ENCODE measurements at regions not wholly inside any gene's neighbourhood (a gene's known extent, or its start where the extent isn't known, plus 50 kb on each side); places are given as distances from the start of the nearest gene placed in this dataset.

DNA sequence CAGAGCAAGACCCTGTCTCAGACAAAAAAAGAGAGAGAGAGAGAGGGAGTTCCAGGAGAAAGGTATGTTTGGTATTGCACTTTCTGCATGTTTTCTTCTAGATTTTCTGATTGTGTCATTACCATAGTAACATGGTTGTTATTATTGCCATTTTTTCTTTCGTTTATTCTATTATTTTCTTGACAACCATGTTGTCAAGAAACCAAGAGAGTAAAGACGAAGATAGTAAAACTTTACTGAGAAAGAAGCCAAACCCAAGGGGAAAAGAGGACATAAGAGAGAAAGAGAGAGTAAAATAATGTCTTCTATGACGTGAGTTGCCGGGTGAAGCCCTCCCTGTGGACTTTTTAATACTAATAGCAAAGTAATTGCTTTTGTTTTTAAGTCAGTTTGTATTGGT is 1186.0 kb upstream of the SEL1L start:
- DNase-seq (ENCODE audit: low read depth), result no peak

DNA sequence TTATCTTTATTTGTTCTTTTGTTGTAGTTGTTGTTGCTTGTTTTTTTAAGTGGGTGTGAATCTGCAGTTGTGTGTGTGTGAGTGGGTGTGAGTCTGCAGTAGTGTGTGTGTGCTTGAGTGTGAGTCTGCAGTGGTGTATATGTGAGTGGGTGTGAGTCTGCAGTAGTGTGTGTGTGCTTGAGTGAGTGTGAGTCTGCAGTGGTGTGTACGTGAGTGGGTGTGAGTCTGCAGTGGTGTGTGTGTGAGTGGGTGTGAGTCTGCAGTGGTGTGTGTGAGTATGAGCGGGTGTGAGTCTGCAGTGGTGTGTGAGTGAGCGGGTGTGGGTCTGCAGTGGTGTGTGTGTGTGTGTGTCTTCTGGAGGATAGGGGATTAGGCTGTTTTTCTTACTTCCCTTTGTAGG is 1186.8 kb upstream of the SEL1L start:
- no peak for DNase-seq (ENCODE audit: low read depth)

DNA sequence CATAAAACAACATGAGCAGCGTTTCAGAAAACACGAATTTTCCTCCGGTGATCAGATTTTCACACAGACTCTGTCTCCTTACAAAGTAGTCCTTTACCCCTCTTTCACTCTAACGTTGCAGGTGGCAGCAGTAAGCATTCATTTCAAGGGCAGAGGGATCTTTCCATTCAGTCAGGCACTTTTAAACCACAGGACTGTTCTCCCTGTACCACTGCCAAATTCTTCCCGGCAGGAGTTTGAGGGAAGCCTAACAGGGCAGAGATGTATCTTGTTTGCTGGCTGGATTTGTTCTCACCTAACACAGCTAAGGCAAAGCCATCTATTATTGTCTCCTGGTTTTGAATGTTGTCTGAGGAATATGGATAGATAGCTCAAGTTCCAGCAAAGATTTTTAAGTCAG is 1187.3 kb upstream of the SEL1L start:
- DNase-seq (ENCODE audit: low read depth), result no peak

DNA sequence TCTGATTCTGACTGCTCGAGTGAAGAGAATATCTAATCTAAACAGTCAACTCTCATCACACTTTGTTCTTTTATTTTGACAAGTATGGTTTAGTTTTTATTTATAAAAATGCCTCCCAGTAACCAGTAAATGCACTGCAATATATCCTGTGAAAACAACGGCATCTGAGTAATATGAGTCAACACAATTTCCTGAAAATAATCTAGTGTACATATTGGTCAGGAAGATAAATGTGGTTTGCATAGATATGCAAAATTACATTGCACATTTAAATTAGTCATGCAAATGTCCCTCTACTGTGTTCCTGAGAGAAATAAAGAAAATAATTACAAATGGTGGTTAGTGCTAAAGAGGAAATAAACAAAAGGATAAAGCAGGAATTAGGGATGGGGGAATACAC is 1190.7 kb upstream of the SEL1L start:
- no peak for DNase-seq (ENCODE audit: low read depth)

DNA sequence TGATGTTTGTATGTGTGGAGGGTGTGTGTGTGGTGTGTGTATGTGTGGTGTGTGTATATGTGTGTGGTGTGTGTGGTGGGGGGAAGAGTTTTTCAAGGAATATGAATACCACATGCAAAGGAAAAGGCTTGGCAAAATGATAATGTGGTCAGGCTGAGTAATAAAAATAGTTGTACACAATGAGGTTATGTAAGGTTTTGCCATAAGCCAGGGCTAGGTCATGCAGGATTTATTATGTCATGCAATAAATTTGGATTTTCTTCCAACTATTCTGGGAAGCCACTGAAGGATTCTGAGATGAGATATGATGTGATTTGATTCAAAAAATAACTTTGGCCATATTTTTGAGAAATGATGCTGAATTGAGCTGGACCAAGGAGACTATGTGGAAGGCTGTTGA is 1191.6 kb upstream of the SEL1L start:
- no peak for DNase-seq (ENCODE audit: low read depth)

DNA sequence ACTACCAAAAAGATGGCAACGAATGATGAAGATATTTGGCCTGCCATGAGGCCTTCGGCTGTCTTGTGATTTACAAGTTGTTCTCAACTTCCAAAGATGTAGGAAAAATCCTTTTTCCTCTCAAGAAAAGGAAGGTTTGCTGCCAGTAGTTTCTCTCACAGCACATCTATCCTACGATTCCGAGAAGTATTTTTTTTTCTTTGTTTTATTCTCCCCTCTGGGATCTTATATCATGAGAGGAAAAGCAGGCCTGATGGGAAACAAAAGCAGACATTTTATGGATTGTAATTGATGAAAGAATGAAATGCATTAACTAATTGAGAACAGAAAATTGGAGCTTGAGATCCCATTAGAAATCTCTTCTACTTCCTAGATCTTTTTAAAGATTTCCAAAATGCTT is 1197.9 kb upstream of the SEL1L start:
- no peak for DNase-seq (ENCODE audit: low read depth)

DNA sequence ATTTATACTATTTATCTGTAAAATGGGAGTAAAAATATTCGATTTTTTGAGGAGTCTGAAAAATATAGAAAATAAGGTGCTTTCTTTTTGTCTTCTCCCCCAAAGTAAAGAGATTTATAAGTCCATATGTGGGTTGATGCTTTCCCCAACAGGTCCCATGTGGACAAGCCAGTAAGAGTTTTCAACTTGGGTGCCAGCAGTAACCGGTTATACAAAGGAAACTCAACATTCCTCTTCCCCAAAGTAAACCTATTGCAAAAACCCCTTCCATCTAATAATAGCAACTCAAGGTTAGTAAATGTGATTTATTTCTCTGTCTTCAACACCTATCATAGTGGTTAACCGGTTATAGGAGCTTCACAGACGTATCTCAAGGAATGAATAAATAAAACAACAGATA is 1206.9 kb upstream of the SEL1L start:
- DNase-seq (ENCODE audit: low read depth), result no peak

DNA sequence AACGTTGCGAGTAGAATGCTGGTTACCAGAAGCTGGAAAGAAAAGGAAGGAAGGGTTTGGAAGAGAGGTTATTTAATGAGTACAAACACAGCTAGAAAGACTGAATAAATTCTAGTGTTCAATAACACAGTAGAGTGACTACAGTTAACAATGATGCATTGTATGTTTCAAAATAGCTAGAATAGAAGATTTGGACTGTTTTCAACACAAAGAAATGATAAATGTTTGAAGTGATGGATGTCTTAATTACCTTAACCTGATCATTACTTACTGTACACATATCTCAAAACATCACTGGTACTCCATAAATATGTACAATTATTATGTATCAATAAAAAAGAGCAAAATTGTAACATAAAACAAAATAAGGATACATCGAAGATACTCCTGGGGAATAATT is 1221.8 kb upstream of the SEL1L start:
- DNase-seq (ENCODE audit: low read depth), result no peak

DNA sequence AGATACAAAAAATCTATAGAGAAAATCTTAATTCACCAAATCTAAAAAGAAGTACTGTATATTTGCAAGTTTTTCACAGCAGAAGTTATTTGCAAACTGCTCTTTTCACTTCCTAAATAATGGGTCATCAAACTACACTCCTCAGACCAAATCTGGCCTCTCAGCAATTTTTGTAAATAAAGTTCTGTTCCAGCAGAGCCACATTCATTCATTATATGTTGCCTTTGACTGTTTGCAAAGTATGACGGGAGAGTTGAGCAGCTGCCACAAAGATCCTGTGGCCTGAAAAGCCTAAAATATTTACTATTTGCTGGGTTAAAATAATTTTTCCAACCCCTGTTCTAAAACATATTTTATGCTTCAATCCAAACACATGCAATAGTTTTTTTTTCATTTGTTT is 1222.3 kb upstream of the SEL1L start:
- DNase-seq (ENCODE audit: low read depth), result no peak

DNA sequence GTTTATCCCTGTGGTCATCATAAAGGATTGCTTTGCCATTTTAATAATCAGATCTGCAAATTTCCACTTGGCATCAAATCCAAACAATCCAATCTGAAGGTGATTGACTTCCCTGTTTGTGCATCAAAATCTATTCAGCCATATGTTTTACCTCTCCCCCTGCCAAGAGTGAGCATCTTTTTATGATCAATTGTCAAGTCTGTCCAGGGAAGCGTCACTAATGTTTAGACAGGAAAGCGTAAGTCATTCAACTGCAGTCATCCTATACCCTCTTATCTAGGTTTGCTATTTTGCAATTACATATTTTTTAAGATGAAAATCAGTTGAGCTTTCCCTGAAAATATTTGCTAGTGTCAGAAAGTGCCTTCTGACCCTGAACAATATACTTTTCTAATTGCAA is 1224.1 kb upstream of the SEL1L start:
- no peak for DNase-seq (ENCODE audit: low read depth)

DNA sequence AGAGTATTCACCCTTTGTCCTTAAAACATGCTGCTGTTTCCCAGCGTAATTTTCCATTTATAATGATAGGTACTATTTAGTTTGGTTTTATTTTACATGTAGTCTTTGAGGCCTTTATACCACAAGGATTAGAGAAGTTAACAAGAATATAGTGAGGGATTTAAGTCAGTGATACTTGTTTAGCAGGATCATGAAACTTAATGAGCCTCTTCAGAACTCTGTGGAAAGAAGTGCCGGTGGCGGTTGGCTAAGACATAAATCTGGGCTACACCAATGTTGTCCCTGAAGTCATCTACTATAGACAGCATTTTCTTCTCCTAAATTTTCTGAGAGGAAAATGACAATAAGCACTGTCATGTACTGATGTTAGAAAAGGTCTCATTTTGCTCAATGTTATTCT is 1226.0 kb upstream of the SEL1L start:
- no peak for DNase-seq (ENCODE audit: low read depth)

DNA sequence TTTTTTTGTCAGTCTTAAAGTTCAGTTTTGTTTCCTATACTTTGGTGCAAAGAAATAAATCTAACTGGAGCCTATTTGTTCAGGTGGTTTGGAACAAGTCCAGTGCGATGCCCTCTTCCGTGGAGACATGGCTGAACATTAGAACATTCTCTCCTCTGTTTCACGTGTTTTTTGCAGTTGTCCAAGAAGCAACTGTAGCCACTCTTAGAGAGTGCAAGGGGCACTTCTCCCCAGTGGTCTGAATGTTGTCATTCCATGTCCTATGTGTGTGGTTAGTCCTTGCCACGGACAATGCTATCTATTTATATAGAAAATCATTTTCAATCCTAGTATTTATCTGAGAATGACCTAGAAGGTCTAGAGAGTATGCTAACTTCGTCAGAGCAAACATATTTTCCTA is 1232.5 kb upstream of the SEL1L start:
- no peak for DNase-seq (ENCODE audit: low read depth)

DNA sequence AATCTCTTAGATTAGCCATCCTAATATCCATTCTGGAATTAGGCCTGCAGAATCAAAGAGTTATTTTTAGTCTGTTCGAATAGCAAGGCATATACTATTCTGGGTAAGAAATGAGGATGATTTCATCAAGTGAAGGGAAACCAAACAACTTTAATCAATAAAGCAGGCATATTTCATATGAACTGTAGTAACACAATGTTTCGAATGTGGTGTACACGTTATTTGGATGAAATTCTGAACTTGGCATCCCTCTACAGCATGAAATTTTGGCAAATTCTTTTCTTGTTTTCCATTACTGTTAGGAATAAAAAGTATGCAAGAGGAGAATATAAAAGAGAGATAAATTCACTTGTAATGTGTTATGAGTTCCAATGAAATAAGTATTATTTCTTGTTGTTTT is 1233.3 kb upstream of the SEL1L start:
- DNase-seq (ENCODE audit: low read depth), result no peak

DNA sequence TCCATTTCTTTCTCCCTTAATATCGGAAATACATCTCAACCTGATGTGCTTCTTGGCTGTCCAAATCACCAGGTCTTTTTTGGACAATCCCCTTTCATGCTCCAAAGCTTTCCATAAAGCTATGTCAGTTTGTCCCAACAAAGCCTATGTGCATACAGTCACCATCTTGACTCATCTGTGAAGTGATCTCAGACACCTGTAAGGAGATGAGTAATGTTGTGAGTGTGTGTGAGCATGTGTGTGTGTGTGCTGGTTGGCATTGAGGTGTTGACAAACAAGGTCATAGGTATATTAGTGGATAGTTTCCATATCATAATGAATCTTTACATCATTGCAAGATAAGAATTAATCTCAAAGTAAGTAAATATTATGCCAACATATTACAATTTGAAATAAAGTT is 1243.3 kb upstream of the SEL1L start:
- DNase-seq (ENCODE audit: low read depth), result no peak

DNA sequence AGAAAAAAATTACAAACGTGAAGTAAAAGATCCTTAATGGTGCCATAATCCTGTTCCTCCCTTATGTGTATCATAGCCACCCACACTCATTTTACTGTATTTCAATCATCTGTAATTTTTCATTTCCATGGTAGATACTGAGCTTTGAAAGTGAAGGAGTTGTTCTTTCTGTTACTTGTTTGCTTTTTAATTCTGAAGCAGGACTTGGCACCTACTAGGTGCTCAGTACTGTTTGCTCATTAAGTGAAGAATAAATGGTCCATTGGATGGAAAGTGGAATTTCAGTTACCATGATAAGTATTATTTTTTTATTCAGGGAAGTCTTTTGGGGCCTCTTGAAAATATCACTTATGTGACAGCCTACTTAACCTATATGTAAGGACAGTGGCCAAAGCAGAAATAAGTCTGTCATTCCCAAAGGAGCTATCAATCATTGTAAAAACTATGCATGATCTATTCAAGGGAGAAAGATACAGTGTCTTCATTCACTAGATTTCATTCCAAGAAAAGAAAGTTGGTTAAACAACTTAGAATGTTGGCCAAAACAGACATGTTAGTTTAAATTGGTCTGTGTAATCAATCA is 1244.4 kb upstream of the SEL1L start:
- DNase-seq (ENCODE audit: low read depth), result no peak

DNA sequence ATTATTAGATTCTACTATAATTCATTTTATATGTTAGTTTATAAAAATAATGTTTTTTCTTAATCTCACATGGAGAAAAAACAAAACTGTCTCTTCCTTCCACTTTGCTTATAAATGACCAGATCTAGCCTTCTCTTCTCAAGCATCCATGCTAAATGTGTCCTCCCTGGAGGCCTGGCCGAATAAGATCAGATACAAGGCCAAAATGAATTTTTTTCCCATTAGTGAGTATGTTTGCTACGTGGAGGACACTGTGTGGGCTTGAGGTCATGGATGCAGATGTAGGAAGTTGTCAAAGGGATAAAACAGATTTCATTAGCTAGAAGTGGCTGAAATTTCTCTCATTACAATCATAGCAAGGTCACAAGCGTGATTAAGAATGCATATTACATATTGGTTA is 1244.9 kb upstream of the SEL1L start:
- DNase-seq (ENCODE audit: low read depth), result no peak

DNA sequence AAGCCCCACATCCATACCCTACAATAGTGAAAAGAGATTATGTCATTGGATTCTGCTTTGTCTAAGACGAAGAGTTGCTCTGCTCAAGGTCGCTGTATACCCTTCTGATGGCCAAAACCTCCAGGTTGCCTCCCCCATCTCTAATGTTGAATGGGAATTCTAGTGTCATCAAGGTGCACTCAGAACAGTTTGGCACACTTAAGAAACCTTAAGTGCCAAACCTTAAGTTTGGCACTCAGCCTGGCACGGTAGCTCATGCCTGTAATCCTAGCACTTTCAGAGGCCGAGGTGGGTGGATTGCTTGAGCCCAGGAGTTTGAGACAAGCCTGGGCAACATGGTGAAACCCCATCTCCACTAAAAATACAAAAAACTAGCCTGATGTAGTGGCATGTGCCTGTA is 1245.6 kb upstream of the SEL1L start:
- DNase-seq (ENCODE audit: low read depth), result no peak

DNA sequence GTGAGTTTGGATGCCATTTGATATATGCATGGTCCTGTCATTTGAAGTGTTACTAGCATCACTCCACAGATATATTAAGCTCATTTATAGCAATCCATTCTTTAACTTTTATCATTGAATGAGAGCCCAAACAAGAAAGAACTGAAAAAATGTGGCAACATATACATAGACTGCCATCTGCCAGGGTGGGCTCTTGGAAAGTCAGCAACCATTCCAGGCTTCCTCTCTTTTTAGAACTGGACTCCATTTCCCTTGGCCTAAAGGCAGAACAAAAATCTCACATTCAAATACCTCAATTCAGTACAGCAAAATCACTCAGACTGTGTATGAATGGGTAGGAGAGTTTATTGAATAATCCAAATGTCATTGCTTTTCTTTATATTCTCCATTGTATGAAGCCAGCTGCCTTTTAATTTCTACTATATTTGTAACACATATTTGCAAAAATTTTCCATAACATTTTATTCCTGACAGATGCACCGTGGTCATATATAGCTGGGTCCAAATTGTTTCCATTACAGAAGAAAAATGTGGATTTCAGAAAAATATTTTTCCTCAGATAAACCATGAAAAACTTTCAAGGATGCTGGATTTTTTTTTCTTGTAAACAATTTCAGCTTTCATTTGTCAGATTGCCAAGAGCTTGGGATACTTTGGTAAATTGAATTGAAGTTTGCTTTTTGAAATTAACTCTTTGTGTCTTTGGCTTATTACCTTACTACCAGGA is 1252.3 kb upstream of the SEL1L start:
- DNase-seq (ENCODE audit: low read depth), result no peak

DNA sequence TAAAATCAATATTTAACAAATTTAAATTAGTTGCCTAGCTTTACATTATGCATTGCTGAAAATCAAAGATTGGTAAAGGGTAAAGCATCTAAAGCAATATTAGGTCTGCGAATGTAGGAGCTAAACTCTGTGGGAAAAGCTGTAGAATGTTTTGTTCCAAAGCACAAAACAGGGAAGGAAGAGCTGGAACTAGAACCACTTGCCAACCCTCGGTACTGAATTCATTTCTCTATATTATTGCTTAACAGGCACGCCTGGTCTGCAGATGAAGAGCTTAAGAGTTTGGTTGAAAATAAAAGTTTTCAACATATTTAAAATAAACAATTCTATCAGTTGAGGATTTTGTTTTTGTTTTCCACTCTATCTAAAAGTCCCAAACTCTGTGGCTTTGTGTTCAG is 1252.8 kb upstream of the SEL1L start:
- no peak for DNase-seq (ENCODE audit: low read depth)

DNA sequence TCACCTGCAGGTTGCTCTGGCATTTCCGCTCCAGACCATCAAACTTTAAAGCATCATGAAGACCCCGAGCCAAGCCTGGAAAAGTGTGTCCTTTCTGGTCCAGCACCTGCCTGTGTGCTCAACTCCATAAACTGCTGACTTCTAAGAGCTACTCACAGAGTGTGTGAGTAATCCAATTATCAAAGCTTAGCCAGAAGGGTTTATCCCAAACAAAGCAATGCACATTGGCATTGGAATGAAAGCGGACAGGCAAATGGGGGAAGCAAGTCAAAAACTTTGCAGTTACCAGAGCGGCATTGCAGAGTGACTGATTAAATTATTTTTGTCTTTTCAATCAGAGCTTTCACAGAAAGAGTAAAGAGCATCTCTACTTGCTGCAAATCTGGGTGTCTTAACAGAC is 1262.4 kb upstream of the SEL1L start:
- DNase-seq (ENCODE audit: low read depth), result no peak

DNA sequence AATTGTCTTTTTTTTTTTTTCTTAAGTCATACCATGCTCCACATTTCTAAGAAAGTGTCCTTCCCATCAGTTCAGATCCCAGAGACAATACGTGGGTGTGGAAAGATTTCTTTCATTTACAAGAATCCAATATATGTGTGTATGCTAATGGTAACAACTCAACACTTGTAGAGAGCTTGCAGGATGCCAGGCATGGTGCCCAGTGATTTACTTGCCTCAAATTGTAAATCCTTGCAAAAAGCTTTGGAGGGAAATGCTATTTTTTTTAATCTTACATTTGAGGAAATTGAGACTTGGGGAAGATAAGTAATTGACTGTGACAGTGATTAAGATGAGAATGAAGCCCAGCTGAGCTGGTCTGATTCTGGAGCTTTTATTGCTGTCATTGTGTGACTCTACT is 1264.6 kb upstream of the SEL1L start:
- DNase-seq (ENCODE audit: low read depth), result no peak

DNA sequence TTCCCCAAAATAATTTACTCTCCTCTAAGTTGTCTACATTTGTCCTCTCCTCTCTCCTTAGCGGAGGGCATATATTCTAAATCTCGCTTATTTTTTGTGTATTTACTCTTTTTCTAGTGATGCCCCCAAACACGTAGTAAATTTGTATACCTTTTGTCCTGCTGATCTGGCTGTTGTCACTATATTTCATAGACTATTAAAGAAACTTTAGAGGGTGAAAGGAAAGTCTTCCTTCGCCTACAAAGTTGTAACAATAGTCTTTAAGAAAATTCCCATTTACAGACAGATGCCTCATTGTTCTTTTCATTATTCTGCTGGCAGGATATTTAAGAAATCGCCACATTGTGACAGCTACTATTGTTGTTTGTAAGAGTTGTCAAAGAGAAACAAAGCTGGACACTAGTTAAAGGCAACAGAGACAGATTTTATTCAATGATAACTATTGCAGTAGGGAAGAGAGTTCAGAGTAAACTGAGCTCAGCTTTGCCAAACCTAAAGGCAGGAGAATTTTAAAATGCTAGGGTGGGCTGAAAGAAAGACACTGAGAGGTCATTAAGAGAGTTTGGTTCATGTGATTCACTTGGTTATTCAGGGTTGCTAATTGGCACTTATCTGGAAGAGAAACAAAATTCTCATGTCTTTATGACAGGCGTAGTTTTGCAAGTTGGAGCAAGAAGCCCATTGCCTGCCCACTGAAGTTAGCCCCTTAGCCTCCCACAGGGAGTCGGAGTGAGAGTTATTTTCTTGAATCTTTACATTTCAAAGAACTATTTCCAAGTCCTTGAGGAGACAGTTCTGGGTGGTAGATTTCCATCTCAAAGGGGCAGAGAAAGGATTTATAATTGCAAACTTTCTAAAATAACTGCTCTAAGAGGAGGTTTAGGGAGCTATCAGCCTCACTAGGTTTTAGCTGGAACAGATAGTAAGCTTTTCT is 1272.5 kb upstream of the SEL1L start:
- DNase-seq (ENCODE audit: low read depth), result no peak

DNA sequence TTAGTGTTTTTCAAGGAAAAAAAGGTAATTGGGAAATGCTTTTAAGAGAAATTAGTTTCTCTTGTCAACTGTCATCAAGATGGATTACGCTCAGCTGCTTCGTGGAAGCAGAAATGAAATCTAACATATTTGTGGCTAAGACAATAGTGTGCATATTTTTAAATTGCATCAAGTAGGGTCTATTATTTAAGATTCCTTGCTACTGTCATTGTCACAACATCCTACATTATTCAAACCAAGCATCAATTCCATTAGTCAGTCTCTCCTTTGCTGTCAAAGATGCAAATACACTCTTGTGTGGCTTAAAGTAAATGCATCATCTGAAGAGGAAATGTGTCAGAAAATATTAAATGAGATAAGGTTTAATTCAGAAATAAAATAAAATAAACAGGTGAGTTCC is 1277.6 kb upstream of the SEL1L start:
- no peak for DNase-seq (ENCODE audit: low read depth)

Measured in T follicular helper cell (primary cell).